SU-DHL-6 (cell line): ENCODE measurements at regions not wholly inside any gene's neighbourhood (a gene's known extent, or its start where the extent isn't known, plus 50 kb on each side); places are given as distances from the start of the nearest gene placed in this dataset.

Experiments used
- H2AFZ ChIP-seq: fragments of 200-600 bp; sonication (generic); 2 replicates; pipeline ENCODE4 v1.6.1; 2014; ENCODE audit warnings: low read depth, mild to moderate bottlenecking, moderate library complexity, mixed read lengths, antibody characterized with exemption, low read length; ENCODE audit not compliant: severe bottlenecking
- H3F3A ChIP-seq: fragments of 200-600 bp; shearing (Covaris generic); 2 replicates; pipeline ENCODE4 v1.6.0; 2016; ENCODE audit warnings: antibody characterized with exemption, mild to moderate bottlenecking; ENCODE audit not compliant: insufficient read depth
- H3K27ac ChIP-seq: fragments of 200-600 bp; sonication (generic); 2 replicates; pipeline ENCODE4 v1.5.1; 2016; ENCODE audit warnings: low read depth, mild to moderate bottlenecking, low read length, moderate library complexity, mixed read lengths
- H3K27me3 ChIP-seq: fragments of 200-600 bp; sonication (generic), shearing (Covaris generic); 2 replicates; pipeline ENCODE4 v1.6.0; 2014; ENCODE audit warnings: mild to moderate bottlenecking, low read length
- H3K36me3 ChIP-seq: fragments of 200-600 bp; sonication (generic); 2 replicates; pipeline ENCODE4 v1.6.1; 2014; ENCODE audit warnings: mild to moderate bottlenecking, low read length, mixed read lengths
- H3K4me2 ChIP-seq: fragments of 300-600, 200-600 bp; shearing (Covaris generic), sonication (generic); 2 replicates; pipeline ENCODE4 v1.6.0; 2014; ENCODE audit warnings: low read length, low read depth, mild to moderate bottlenecking; ENCODE audit not compliant: poor library complexity, severe bottlenecking
- H3K4me3 ChIP-seq: fragments of 200-600 bp; sonication (generic); 2 replicates; pipeline ENCODE4 v1.5.1; 2014; ENCODE audit warnings: antibody characterized with exemption, low read length, mild to moderate bottlenecking, mixed read lengths; ENCODE audit not compliant: insufficient read depth, poor library complexity, severe bottlenecking
- H3K79me2 ChIP-seq: fragments of 200-600 bp; sonication (generic); 2 replicates; pipeline ENCODE4 v1.6.1; 2014; ENCODE audit warnings: mild to moderate bottlenecking, low read length, moderate library complexity; ENCODE audit not compliant: insufficient read depth
- H3K9ac ChIP-seq: fragments of 200-600 bp; sonication (generic); 2 replicates; pipeline ENCODE4 v1.7.0; 2014; ENCODE audit warnings: mild to moderate bottlenecking, low read length
- H3K9me2 ChIP-seq: fragments of 200-600 bp; sonication (generic); replicated peaks from 2 replicates; pipeline ENCODE4 v1.6.1; 2014; ENCODE audit warnings: low read length; ENCODE audit not compliant: insufficient read depth
- H3K9me3 ChIP-seq: fragments of 200-600 bp; sonication (generic); 2 replicates; pipeline ENCODE4 v1.6.1; 2014; ENCODE audit warnings: low read length, mixed read lengths; ENCODE audit not compliant: insufficient read depth
- H4K20me1 ChIP-seq: fragments of 200-600 bp; sonication (generic); 2 replicates; pipeline ENCODE4 v1.6.1; 2014; ENCODE audit warnings: low read depth, mild to moderate bottlenecking, antibody characterized with exemption, low read length, moderate library complexity, mixed read lengths
- EZH2phosphoT487 ChIP-seq: fragments of 200-600 bp; sonication (generic), shearing (Covaris generic); conservative IDR thresholded peaks from 2 replicates; pipeline ENCODE4 v1.6.1; 2018; ENCODE audit warnings: mild to moderate bottlenecking, antibody characterized with exemption, low read length, moderate library complexity, mixed read lengths
- TF ChIP-seq, protein P1 (sequence below): fragments of 200-600 bp; sonication (generic); IDR thresholded peaks from one replicate; pipeline ENCODE4 v1.5.1; 2017; ENCODE audit warnings: antibody characterized with exemption, mild to moderate bottlenecking, low read length, moderate library complexity; ENCODE audit not compliant: insufficient read depth, poor library complexity, severe bottlenecking

DNA sequence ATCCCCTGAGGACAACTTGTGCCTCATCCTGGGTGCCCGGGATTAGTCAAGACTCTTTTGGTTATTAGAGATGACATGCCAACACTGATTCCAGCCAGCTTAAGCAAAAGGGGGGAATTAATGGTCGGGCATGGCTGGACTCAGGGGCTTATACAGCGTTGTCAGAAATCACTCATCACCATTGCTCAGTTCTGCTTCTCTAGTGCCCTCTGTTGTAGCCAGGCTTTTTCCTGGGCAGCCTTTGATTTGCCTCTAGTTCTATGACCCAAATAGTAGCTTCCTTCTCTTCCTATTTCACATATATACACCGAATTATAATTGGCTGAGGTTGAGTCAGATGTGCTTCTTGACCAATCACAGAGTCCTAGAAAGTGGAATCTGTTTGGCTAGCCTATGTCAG lies 192.0 kb upstream of the HABP2 start:
- Histone ChIP-seq H3K36me3 (no peaks in the 10 kb centered on the region), H3K27ac (no peak overlapping the region), H2AFZ (no peak overlapping the region), H4K20me1 (no peaks in the 10 kb centered on the region), H3F3A (no peaks in the 10 kb centered on the region), H3K9ac (no peak overlapping the region), H3K4me3 (no peak overlapping the region), H3K27me3 (no peaks in the 10 kb centered on the region), H3K79me2 (no peaks in the 10 kb centered on the region), H3K9me3 (no peaks in the 10 kb centered on the region), H3K4me2 (no peak overlapping the region), H3K9me2 (no peaks in the 10 kb centered on the region)
- TF ChIP-seq, protein P1, sequence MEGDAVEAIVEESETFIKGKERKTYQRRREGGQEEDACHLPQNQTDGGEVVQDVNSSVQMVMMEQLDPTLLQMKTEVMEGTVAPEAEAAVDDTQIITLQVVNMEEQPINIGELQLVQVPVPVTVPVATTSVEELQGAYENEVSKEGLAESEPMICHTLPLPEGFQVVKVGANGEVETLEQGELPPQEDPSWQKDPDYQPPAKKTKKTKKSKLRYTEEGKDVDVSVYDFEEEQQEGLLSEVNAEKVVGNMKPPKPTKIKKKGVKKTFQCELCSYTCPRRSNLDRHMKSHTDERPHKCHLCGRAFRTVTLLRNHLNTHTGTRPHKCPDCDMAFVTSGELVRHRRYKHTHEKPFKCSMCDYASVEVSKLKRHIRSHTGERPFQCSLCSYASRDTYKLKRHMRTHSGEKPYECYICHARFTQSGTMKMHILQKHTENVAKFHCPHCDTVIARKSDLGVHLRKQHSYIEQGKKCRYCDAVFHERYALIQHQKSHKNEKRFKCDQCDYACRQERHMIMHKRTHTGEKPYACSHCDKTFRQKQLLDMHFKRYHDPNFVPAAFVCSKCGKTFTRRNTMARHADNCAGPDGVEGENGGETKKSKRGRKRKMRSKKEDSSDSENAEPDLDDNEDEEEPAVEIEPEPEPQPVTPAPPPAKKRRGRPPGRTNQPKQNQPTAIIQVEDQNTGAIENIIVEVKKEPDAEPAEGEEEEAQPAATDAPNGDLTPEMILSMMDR: no peak
- TF ChIP-seq EZH2phosphoT487: no peak

DNA sequence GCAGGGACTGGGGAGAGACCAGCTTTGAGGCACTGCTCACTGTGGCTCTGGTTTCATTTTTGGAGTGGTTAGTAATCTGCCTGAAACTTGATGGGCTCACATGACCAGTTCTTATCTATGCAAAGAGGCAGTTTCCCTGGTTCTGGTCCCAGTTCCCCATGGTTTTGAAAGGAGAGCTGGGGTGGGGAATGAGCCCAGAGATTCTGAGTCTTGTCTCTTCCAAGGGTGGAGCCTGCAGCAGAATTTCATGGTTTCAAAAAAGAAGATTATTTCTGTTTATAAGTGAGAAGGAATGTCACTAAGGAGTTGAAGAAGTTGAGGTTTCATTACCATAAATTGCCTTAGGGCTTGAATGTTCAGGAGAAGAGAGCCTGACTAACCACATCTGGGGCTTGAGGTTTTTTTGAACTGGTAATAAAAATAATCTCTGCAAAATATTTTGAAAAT lies 190.2 kb upstream of the HABP2 start:
- no peak overlapping the region for H3K4me2 ChIP-seq
- no peak overlapping the region for H3K4me3 ChIP-seq
- H3K9ac ChIP-seq: no peak overlapping the region
- no peak overlapping the region for H3K27ac ChIP-seq
- no peaks in the 10 kb centered on the region for H3F3A ChIP-seq
- H3K9me3 ChIP-seq: no peaks in the 10 kb centered on the region
- no peaks in the 10 kb centered on the region for H3K36me3 ChIP-seq
- no peaks in the 10 kb centered on the region for H3K9me2 ChIP-seq
- H3K27me3 ChIP-seq: no peaks in the 10 kb centered on the region
- no peak overlapping the region for H2AFZ ChIP-seq
- no peaks in the 10 kb centered on the region for H3K79me2 ChIP-seq
- no peak for TF ChIP-seq EZH2phosphoT487
- TF ChIP-seq, protein P1: no peak
- H4K20me1 ChIP-seq: no peaks in the 10 kb centered on the region

DNA sequence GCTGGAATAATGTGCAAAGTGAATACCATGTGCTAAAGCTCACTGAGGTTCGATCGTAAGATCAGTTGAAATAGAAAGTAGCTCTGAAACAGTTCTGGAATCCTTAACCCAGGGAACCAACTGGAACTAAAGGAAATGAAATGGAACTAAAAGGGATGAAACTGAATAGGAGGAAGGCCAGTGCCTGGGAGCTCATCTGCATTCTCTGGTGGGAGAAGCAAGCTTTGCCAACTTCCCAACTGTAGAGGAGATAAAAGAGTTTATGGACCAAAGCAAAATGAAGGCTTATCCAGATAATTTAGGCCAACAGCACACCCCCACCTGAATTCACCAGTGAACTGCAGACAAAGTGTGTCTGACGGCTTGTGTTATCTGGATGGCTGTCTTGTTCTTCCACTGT lies 188.6 kb upstream of the HABP2 start:
- no peaks in the 10 kb centered on the region for H3K9me3 ChIP-seq
- no peak overlapping the region for H3K4me2 ChIP-seq
- no peak overlapping the region for H3K9ac ChIP-seq
- H3K36me3 ChIP-seq: no peaks in the 10 kb centered on the region
- H3F3A ChIP-seq: no peaks in the 10 kb centered on the region
- H3K79me2 ChIP-seq: no peaks in the 10 kb centered on the region
- H2AFZ ChIP-seq: no peak overlapping the region
- no peaks in the 10 kb centered on the region for H4K20me1 ChIP-seq
- H3K27ac ChIP-seq: no peak overlapping the region
- TF ChIP-seq, protein P1: no peak
- TF ChIP-seq EZH2phosphoT487: no peak
- no peak overlapping the region for H3K4me3 ChIP-seq
- H3K9me2 ChIP-seq: no peaks in the 10 kb centered on the region
- no peaks in the 10 kb centered on the region for H3K27me3 ChIP-seq
